GM11168 (cell line): ENCODE measurements at regions not wholly inside any gene's neighbourhood (a gene's known extent, or its start where the extent isn't known, plus 50 kb on each side); places are given as distances from the start of the nearest gene placed in this dataset.

Experiments
- in situ Hi-C: fragments of 300-500 bp; cut with MboI; formaldehyde crosslinking; loops from one replicate; pipeline ENCODE4 v1.12.0; 2022; ENCODE audit warnings: low sequenced_read_pairs; ENCODE audit not compliant: unreplicated experiment

DNA sequence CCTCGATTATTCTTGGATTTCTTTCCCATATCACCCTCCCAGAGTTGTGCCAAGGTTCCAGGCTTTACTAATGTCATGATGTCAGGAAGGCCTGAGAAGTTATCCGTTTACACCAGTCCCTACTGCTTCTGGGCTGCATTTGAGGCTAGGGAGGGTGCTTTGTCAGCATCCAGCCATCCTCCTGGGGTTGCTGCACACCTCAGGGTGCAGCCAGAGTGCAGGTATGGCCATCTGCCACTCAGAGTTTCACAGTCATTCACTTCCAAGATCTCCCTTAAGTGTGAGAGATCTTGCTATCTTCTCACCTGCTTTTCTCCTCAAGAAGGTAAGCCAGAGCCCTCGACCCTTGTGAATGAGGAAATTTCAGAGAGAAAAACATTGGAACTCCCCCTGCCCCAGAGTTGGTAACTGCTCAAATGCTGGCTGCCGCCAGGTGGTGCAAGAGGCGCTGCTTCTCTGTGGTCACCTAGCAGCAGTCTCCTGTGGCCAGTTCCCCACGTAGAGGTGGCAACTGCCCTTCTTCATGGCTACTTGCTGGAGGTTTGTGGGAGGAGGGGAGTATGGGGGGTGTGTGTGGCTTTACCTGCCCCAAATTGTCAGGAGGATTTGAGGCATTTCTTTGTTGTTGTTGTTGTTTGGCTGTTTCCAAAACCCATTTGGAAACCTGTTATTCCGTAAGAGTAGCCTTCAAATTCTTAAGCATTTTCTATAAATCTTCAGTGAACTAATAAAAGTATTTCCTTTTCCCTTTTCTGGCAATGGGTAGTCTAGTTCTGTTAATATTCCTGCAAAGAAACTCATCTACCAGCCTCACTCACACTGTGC, 259.6 kb upstream of the DMRT1 start:
- in situ Hi-C loops: no loop called here

DNA sequence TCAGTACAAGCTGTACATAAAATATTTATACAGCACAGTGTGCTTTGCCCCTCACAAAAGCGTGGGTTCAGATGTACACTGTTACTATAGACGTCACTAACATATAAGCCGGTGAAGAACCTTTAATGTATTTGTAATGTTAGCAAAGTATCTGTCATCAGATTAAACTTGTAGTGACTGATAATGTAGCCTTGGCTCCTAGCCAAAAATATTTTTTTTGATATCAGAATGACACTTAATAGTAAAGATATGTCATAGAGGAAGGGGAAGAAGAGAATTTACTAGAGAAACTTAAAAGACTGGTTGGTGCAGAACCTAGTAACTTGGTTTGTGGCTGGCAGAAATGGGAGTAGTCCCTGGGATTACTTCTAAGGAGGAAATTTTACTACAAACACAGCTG, 258.7 kb upstream of the DMRT1 start:
- in situ Hi-C loops: no loop called here

DNA sequence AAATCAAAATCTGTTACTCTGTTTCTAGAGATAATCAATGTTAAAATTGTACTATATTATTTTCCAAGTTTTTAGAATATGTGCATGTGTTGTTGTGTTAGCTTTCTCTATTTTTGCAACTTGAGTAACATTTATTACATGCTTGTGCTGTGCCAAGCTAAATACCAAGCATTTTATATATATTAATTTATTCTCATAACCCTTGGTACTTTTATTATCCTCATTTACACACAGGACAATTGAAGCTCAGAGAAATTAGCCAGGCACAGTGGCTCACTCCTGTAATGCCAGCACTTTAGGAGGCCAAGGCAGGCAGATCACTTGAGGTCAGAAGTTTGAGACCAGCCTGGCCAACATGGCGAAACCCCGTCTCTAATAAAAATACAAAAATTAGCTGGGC, 254.0 kb upstream of the DMRT1 start:
- in situ Hi-C loops: no loop called here

DNA sequence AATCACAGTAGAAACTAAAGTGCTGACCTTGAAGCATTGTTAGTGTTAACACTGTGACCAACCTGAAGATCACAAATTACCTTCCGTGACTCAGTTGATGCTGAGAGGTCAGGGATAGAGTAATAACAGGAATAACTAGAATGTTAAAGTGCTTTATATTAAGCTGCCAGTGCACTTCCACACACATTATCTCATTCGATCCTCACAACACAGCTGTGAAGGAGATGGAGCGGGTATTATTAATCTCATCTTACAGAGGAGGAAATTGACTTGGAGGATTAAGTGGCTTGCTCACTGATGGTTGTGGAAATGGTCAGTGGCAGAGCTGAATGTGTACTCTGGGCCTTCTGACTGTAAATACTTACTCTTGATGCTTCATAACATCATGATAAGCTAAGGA, 252.5 kb upstream of the DMRT1 start:
- in situ Hi-C loops: no loop called here

DNA sequence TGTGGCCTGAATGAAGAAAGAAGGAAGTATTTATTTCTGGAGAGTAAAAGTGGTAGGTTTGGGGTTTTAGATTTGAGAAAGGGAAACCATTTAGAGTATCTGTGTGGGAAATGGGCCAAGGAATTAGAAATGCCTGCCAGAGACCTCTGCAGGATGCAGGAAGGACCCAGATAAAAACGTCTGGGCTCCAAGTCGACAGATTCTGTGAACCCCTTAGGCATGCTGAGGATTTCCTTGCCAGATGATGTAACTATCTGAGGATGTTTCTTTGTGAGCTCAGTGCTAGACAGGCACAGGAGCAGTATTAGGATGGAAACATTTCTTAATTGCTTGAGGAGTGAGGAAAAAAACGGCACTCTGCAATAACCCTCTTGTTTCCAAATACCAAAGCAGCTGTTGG, 251.8 kb upstream of the DMRT1 start:
- in situ Hi-C loops: no loop called here

DNA sequence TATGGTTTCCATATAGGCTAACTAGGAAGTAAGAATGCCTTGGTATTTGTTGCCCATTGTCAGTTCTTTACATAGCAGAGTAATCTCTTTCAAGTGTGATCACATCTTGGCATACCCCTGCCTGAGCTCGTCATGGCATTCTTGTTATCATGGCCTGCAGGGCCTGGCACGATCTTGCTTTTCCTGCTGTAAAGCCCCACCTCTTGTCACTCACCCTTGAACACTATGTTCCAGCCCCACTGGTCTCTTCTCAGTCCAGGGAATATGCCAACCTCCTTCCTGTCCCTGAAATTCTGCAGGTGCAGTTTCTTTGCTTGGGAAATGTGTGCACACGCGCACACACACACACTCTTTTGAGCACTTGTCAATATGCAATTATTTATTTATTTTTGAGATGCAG, 250.2 kb upstream of the DMRT1 start:
- in situ Hi-C loops: no loop called here

DNA sequence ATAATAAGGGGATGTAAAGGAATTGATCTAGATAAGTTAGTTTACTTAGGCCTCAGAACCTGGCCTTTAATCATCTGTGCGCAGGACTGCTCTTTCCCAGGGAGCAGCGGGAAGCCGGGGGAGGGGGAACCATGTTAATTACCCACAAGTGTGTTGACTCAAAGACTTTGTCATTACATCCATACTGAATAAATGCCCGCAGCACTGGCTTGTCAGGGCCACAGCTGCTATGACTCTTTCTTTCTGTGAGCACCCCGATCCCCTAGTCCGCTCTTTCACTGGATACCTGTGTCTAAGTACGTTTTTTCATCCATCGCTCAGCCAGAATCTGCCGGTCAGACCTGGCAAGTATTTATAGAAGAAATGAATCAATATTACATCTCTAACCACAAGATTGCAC, 249.3 kb upstream of the DMRT1 start:
- in situ Hi-C loops: no loop called here

DNA sequence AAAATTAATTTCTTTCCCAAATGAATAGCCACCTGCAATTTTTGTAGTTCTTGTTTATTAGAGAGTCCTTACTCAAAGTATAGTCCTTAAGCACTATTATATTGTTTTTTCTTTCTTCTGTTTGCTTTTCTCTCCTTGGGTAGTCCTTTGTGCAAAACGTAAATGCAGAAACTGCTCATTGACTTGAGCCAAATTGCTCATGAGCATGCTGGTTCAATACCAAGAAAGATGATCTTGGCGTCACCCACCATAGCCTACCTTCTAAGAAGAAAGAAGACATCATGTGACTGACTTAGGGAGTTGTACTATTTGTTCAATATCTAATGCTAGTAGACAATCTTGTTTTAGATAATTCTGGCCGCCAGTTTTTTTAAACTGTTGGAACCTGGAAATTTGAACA, 248.8 kb upstream of the DMRT1 start:
- in situ Hi-C loops: no loop called here

DNA sequence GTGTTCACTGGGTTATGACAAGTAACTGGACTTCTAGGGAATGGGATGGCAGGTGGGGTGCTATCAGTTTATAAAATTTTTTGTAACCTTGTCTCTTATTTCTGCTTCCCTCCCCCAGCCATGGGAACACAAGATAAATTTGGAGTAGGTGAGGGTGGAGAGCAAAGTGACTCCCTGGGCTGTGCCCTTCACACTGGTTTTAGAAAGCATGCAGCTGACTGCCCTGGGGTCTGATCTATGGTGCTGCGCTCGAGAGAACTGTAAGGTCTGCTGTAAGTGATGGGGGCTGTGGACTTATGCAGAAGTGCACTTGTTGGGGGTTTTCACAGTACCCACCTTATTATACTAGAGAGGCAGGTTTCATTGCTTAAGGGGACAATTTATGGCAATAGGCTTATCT, 247.7 kb upstream of the DMRT1 start:
- in situ Hi-C loops: no loop called here

DNA sequence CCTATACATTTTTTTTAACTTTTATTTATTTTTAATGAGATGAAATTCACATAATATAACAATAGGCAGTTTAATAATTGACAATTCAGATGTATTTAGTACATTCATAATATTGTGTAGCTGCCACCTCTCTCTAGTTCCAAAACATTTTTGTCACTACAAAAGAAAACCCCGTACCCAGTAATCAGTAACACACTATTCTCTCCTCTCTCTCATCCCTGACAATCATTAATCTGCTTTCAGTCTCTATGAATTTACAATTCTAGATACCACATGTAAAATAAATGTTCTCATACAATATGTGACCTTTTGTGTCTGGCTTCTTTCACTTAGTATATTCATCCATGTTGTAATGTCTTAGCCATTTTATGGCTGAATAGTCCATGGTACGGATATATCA, 244.8 kb upstream of the DMRT1 start:
- in situ Hi-C loops: no loop called here

DNA sequence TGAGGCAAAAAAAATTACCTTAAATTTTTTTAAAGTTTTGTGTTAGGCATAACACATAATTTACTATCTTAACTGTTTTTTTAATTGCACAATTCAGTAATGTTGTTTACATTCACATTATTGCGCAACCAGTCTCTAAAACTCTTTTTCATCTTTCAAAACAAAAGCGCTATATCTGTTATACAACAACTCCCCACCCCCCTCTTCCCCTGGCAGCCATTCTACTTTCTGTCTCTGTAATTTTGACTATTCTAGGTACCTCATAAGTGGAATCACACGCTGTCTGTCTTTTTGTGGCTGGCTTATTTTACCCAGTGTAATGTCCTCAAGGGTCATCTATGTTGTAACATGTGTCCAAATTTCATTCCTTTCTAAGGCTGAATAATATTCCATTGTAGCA, 241.5 kb upstream of the DMRT1 start:
- in situ Hi-C loops: loop anchor here (5.0 kb wide), 1 partner anchor 407 kb away; no protein-coding TSS in a partner anchor

DNA sequence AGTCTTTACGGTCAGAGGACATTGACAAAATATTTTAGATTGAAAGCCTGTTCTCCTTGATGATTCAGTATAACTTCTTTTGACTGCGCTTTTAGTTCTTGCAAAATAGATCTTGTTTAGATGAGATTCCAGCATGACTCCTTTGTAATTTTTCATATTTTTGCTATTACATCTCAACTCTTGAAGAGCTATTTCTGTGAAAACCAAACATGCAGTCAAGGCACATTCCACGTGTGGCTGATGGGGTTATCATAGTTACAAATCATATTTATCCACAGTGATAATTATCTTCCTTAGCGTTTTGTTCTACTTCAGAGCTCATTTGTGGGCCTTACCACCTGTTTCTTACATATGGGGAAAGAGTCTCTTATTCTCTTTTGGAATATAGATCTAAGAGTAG, 238.8 kb upstream of the DMRT1 start:
- in situ Hi-C loops: loop anchor here (5.0 kb wide), 1 partner anchor 405 kb away; no protein-coding TSS in a partner anchor

DNA sequence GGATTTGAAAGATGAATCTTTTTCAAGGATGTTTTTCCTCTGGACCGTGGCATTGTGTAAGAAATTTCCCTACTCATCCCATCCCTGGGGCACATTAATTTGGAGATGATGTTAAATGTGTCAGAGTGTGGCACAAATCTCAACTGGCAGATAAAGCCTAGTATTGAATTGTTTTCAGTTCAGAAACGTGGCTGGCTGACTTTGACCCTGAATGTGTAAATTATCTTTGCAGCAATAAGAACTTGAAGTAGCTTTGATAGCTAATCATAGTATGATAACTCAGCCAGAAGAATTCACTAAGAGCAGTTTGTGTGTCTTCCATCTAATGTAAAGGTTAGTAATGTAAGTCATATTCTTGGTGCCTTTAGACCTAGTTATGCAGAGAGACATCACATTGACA, 238.4 kb upstream of the DMRT1 start:
- in situ Hi-C loops: loop anchor here (5.0 kb wide), 1 partner anchor 404 kb away; no protein-coding TSS in a partner anchor

DNA sequence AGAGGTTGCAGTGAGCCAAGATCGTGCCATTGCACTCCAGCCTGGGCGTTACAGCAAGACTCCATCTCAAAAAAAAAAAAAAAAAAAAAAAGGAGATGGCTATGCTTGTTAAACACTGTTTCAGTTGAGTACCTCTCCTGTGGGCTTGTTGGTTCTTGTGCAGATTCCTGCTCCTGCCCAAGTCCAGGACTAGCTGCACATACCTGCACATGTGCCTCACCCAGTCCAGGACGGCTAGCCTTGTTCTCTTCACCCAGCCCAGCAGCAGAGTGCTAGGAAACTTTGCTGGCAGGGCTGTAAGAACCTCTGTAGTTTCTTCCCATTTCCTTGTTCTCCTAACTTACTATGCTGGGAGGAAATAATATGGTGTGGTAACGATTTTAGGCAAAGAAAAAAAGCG, 234.1 kb upstream of the DMRT1 start:
- in situ Hi-C loops: no loop called here

DNA sequence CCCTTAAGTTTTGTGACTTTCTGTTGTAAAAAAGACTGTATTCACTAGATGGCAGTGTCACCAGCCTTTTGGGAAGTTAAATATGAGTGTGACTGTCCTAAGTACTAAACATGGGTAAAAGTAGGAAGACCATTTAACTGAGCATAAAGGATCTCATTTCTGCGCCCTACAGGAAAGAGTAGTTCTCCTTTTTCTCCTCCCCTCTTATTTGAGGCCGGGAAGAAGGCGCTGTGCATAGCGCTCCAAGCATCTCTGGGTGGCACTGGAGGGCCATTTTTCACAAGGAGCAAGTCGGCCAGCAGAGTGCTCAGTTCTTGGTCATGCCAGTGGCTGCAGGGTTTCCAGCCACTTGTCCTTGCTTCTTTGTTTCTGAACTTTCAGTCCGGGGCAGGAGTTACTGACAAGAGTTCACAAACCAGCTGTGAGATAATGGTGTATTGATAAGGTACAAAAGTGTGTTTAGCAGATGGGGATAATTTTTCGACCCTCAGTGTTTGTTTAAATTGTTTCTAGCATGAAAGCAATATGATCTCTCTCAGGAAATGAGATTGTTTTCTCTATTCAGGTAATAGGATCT, 227.6 kb upstream of the DMRT1 start:
- in situ Hi-C loops: loop anchor here (5.0 kb wide), 1 partner anchor 143 kb away; no protein-coding TSS in a partner anchor

DNA sequence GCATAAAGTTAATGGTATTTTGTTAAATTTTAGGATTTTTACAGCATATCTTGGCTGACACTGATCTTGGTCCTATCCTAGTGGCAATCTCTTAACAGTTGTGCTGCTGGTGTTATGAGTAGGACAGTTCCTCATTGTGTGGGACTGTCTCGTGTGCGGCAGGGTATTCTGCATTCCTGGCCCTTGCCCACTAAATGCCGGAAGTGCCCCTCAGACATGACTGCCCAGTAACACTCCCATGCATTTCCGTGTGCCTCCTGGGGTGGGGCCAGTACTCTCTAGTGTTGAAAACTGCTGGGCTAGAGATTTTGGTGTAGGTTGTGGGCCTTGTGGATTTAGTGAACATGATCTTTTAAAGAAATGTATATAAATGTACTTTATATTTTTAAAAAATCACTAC, 227.1 kb upstream of the DMRT1 start:
- in situ Hi-C loops: loop anchor here (5.0 kb wide), 1 partner anchor 143 kb away; no protein-coding TSS in a partner anchor

DNA sequence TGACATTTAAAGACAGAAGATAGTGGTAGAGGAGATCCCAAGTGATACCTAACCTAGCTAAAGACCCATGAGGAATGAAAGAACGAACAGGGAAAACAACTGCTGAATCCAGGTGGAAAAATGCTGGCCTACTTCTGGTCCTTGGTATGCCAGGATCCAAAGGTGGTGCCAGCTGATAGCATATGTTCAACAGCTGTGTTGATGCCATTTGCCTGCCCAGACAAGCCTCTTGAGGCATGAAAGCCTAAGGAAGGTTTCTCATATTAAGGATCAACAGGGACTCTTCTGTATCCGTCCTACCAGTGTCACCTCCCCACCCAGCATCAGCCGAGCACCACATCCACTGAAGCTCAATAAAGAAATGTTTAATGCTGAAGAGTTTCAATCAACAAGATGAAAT, 225.7 kb upstream of the DMRT1 start:
- in situ Hi-C loops: no loop called here

DNA sequence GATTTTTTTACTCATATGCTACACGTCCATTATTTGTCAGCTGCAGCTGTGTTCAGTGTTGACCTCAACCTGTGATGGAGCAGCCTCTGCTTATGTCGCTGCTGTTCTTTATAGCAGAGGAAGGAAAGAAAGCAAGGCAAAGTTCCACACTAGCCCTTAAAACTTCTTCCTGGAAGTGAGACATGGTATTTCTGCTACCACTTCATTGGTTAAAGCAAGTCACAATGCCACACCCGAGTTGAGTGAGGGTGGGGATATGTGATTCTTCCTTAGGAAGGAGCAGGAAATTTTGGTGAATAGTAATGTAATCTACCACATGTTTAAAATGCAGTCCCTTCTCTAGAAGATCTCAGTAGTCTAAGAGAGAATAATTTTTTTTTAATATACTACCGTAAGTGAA, 224.8 kb upstream of the DMRT1 start:
- in situ Hi-C loops: no loop called here

DNA sequence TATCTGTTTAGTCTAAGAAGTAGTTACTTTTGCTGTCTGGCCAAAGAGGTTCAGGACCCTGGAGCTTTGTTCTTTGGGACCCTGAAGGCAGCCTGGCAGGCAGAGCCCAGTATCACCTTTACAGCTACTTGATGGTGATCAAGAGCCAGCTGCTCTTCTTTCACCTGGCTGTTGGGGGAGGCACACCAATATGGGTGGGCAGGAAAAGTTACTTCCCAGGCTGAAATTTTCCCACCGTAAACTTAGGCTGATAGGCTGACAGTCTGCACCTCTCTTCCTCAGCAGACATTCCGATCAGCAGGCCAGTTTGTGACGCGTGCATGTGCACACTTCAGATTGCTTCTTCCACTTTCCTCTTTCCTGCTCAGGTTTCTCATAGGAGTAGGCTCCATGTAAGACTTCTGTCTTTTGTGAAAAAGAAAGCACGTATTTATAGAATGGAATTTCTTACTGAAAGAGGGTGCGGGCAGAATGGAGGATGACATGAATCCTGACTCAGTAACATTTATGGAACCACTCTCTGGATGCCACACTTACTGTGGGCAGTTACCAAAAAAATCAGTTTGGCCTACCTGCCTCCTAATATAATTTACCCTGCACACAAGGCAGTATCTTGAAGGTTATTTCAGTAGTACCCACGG, 223.9 kb upstream of the DMRT1 start:
- in situ Hi-C loops: no loop called here

DNA sequence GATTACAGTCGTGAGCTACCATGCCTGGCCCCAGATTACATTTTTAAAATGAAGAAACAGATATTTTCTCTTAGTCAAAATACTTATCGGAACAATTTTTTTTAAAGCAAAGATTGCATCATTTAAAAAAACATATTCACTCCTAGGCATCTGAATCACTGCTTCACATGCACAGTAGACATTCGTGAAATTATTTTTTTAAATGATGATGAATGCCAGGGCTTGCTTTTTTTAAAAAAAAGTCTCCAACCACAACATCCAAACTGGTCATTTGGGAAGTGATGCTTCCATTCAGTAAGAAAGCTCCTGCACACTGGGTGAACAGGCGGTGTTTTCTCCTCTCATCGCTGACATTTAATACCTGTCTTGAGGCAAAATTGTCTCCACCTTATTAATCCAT, 223.0 kb upstream of the DMRT1 start:
- in situ Hi-C loops: no loop called here

DNA sequence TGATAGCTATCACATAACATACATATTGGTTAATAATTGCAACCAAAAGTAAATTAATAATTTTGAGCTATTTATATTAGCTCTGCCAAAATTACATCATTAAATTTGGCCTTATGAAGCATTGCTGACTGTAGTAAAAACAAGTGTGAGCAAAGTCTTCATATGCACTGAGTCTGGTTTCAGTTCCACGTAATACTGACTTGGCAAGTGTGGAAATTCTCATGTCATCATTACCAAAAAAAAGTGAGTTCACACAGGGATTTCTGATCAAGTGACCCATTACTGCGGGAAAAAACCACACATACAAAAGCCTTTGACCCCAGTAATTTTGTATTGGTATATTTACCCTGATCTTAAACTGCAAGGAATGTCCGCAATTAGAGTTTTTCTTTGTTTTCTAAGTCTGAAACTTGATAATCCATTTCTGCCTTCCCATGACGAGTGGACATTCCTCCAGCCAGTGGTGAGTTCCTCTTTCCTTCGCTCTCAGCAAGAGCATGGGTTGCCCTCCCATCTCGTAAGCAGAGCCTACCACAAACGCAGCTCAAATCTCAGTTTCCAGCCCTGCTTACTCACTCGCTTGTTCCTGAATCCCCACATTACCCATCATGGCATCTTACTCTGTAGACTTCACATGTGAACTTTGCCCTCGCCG, 220.2 kb upstream of the DMRT1 start:
- in situ Hi-C loops: no loop called here
